H1 (cell line): ENCODE measurements at regions not wholly inside any gene's neighbourhood (a gene's known extent, or its start where the extent isn't known, plus 50 kb on each side); places are given as distances from the start of the nearest gene placed in this dataset.

Source experiments
- CTCF ChIA-PET: fragments of 300-600 bp; sonication (Branson Sonifier 250); formaldehyde crosslinking; loops from one replicate; lab custom pipeline; 2021; ENCODE audit not compliant: partially characterized antibody; lab: Charles Lee
- POLR2A ChIA-PET: fragments of 300-600 bp; sonication (Branson Sonifier 250); formaldehyde crosslinking; loops from one replicate; lab custom pipeline; 2021; ENCODE audit warnings: inconsistent platforms; ENCODE audit not compliant: partially characterized antibody; lab: Charles Lee
- DNase-seq, 2 experiments: peaks; one replicate each; pipeline versions ENCODE4 v3.0.0 to v3.0.0-alpha.2; 2010 to 2022; ENCODE audit warnings: low spot score in 2 of 2, low read depth in 1 of 2, mixed read lengths in 1 of 2
- FAIRE-seq: peaks from 2 replicates; lab custom pipeline; 2011; peaks lifted over from hg19 to GRCh38; lab: Jason Lieb, UNC
- H2AFZ ChIP-seq: 2 replicates; pipeline ENCODE4 v1.8.1; 2012; ENCODE audit warnings: low read length, inconsistent platforms
- H2AK5ac ChIP-seq: 2 replicates; pipeline ENCODE4 v1.6.1; 2013; ENCODE audit warnings: low read depth, low read length
- H2BK120ac ChIP-seq: replicated peaks from 2 replicates; pipeline ENCODE3; 2013; ENCODE audit warnings: low read depth, low read length, inconsistent platforms
- H2BK12ac ChIP-seq: 2 replicates; pipeline ENCODE4 v1.6.1; 2013; ENCODE audit warnings: low read depth, low read length
- H2BK15ac ChIP-seq: 2 replicates; pipeline ENCODE4 v1.6.1; 2013; ENCODE audit warnings: low read length
- H2BK20ac ChIP-seq: 2 replicates; pipeline ENCODE4 v1.6.1; 2013; ENCODE audit warnings: low read length
- H2BK5ac ChIP-seq: 2 replicates; pipeline ENCODE4 v1.6.1; 2013; ENCODE audit warnings: low read depth, low read length
- H3K14ac ChIP-seq: 2 replicates; pipeline ENCODE4 v1.6.1; 2013; ENCODE audit warnings: inconsistent platforms; ENCODE audit not compliant: insufficient read length
- H3K18ac ChIP-seq: 2 replicates; pipeline ENCODE4 v1.6.1; 2013; ENCODE audit warnings: low read length; ENCODE audit errors: extremely low read depth
- H3K23ac ChIP-seq: 2 replicates; pipeline ENCODE4 v1.6.1; 2013; ENCODE audit warnings: inconsistent platforms; ENCODE audit not compliant: insufficient read length
- H3K23me2 ChIP-seq: 2 replicates; pipeline ENCODE4 v1.6.1; 2013; ENCODE audit warnings: low read depth, low read length
- H3K27ac ChIP-seq: 2 replicates; pipeline ENCODE4 v1.6.1; 2011; ENCODE audit warnings: low read depth, low read length, inconsistent platforms
- H3K27me3 ChIP-seq, 4 experiments: replicated peaks in 1 of 4; 1 replicate in 1 of 4; 2 replicates in 3 of 4; pipeline versions ENCODE4 v1.6.1 to v1.8.1; 2011 to 2013; ENCODE audit warnings: low read length in 3 of 4, mild to moderate bottlenecking in 3 of 4, inconsistent platforms in 2 of 4, mixed read lengths in 2 of 4, moderate library complexity in 1 of 4; ENCODE audit not compliant: control insufficient read depth in 3 of 4, insufficient read depth in 3 of 4; ENCODE audit errors: extremely low read depth in 1 of 4
- H3K36me3 ChIP-seq, 4 experiments: 2 replicates each; pipeline versions ENCODE4 v1.6.1 to v1.8.1; 2011 to 2013; ENCODE audit warnings: mild to moderate bottlenecking in 4 of 4, low read length in 3 of 4, moderate library complexity in 2 of 4, control low read depth in 1 of 4, inconsistent platforms in 1 of 4; ENCODE audit not compliant: insufficient read depth in 4 of 4, control insufficient read depth in 2 of 4
- H3K4ac ChIP-seq: replicated peaks from 2 replicates; pipeline ENCODE3; 2013; ENCODE audit warnings: low read length, low read depth, mixed read lengths, inconsistent platforms; ENCODE audit not compliant: insufficient read length
- H3K4me1 ChIP-seq, 4 experiments: replicated peaks in 1 of 4; 1 replicate in 1 of 4; 2 replicates in 3 of 4; pipeline versions ENCODE4 v1.6.1 to v1.8.1; 2011 to 2013; ENCODE audit warnings: low read length in 3 of 4, inconsistent platforms in 2 of 4, mixed read lengths in 1 of 4; ENCODE audit not compliant: insufficient read depth in 4 of 4, control insufficient read depth in 3 of 4
- H3K4me2 ChIP-seq, 2 experiments: 2 replicates each; pipeline versions ENCODE4 v1.6.1 to v1.8.1; 2011 to 2013; ENCODE audit warnings: low read depth in 2 of 2, low read length in 2 of 2, control low read depth in 1 of 2, inconsistent platforms in 1 of 2, mild to moderate bottlenecking in 1 of 2; ENCODE audit not compliant: insufficient read depth in 1 of 2
- H3K4me3 ChIP-seq, 4 experiments: fragments of 200-600, 300-600 bp in 1 of 4; sonication (generic), shearing (Covaris generic), sonication (Bioruptor Twin) in 1 of 4; 2 replicates each; pipeline versions ENCODE4 v1.5.1 to v1.8.1; 2011 to 2016; ENCODE audit warnings: low read length in 4 of 4, low read depth in 3 of 4, control low read depth in 2 of 4, inconsistent platforms in 2 of 4, mild to moderate bottlenecking in 2 of 4, mixed read lengths in 1 of 4, moderate library complexity in 1 of 4; ENCODE audit not compliant: insufficient read depth in 2 of 4; ENCODE audit errors: extremely low read depth in 1 of 4
- H3K56ac ChIP-seq: replicated peaks from 2 replicates; pipeline ENCODE3; 2013; ENCODE audit warnings: low read depth, mild to moderate bottlenecking, mixed read lengths, low read length, inconsistent platforms; ENCODE audit not compliant: insufficient read length
- H3K79me1 ChIP-seq: 2 replicates; pipeline ENCODE4 v1.6.1; 2013; ENCODE audit warnings: low read depth, low read length, control low read depth
- H3K79me2 ChIP-seq, 2 experiments: 2 replicates each; pipeline versions ENCODE4 v1.6.1 to v1.8.1; 2012 to 2013; ENCODE audit warnings: low read length in 2 of 2, mild to moderate bottlenecking in 2 of 2, inconsistent platforms in 1 of 2; ENCODE audit not compliant: insufficient read depth in 2 of 2, control insufficient read depth in 1 of 2
- H3K9ac ChIP-seq, 4 experiments: replicated peaks in 1 of 4; 1 replicate in 1 of 4; 2 replicates in 3 of 4; pipeline versions ENCODE4 v1.6.1 to v1.8.1; 2011 to 2013; ENCODE audit warnings: low read depth in 3 of 4, low read length in 3 of 4, control low read depth in 2 of 4, mild to moderate bottlenecking in 2 of 4, moderate library complexity in 2 of 4, inconsistent platforms in 1 of 4; ENCODE audit errors: extremely low read depth in 1 of 4
- H3K9me3 ChIP-seq, 2 experiments: 2 replicates each; pipeline versions ENCODE4 v1.6.1 to v1.8.1; 2012 to 2013; ENCODE audit warnings: mild to moderate bottlenecking in 2 of 2, moderate library complexity in 2 of 2, control low read depth in 1 of 2, inconsistent platforms in 1 of 2, low read depth in 1 of 2, low read length in 1 of 2, mixed read lengths in 1 of 2; ENCODE audit not compliant: insufficient read depth in 2 of 2
- H4K20me1 ChIP-seq, 2 experiments: replicated peaks in 1 of 2; 2 replicates each; pipeline versions ENCODE3 to v1.8.1; 2011 to 2013; ENCODE audit warnings: inconsistent platforms in 2 of 2, low read length in 2 of 2, mild to moderate bottlenecking in 1 of 2; ENCODE audit not compliant: insufficient read depth in 2 of 2, control insufficient read depth in 1 of 2
- H4K5ac ChIP-seq: 2 replicates; pipeline ENCODE4 v1.6.1; 2013; ENCODE audit warnings: low read length, low read depth, mixed read lengths, inconsistent platforms; ENCODE audit not compliant: insufficient read length
- H4K8ac ChIP-seq: 2 replicates; pipeline ENCODE4 v1.8.0; 2013; ENCODE audit warnings: mild to moderate bottlenecking, moderate library complexity, low read length, inconsistent platforms; ENCODE audit not compliant: insufficient read depth; ENCODE audit errors: extremely low read depth
- H4K91ac ChIP-seq: replicated peaks from 2 replicates; pipeline ENCODE3; 2013; ENCODE audit warnings: low read length, mixed read lengths, inconsistent platforms; ENCODE audit not compliant: insufficient read length
- HDAC6 ChIP-seq: IDR thresholded peaks from one replicate; pipeline ENCODE4 v1.7.1; 2012; ENCODE audit warnings: low read depth, mild to moderate bottlenecking, inconsistent platforms, low read length, moderate library complexity
- JUND ChIP-seq: IDR thresholded peaks from 2 replicates; pipeline ENCODE4 v1.6.1; 2011; ENCODE audit warnings: mild to moderate bottlenecking, improper control_type of control experiment, low read length
- POU5F1 ChIP-seq: IDR thresholded peaks from 2 replicates; pipeline ENCODE4 v1.6.1; 2011; ENCODE audit warnings: low read depth, mild to moderate bottlenecking, low read length, moderate library complexity
- RXRA ChIP-seq: IDR thresholded peaks from 2 replicates; pipeline ENCODE4 v1.6.1; 2011; ENCODE audit warnings: low read depth, mild to moderate bottlenecking, low read length, moderate library complexity; ENCODE audit not compliant: insufficient read depth
- SRF ChIP-seq: IDR thresholded peaks from 2 replicates; pipeline ENCODE4 v1.6.1; 2011; ENCODE audit warnings: mild to moderate bottlenecking, low read depth, low read length, moderate library complexity
- TF ChIP-seq, protein P1 (sequence below): IDR thresholded peaks from 2 replicates; pipeline ENCODE4 v1.6.1; 2012; ENCODE audit warnings: inconsistent platforms

DNA sequence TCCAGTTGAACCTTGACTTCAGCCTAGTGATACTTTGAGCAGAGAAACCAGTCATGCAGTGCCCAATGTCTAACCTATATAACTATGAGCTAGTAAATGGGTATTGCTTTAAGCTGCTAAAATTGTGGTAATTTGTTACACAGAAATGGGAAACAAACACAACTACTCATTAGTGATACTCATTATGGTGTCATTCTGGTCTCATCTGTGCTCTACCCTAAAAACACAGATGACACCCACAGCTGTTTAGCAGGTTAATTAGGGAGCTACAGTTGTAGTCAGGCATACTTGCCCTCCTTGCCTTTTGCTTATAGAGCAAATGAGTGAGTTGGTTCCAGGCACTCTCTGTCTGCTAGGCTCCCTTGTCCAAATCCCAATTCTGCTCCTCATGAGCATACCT, 50.0 kb upstream of the ATF7IP start:
- Histone ChIP-seq H3K56ac (no peak overlapping the region), H3K9me3 (no peaks in the 10 kb centered on the region), H2AFZ (no peak overlapping the region), H3K4me2 (no peak overlapping the region), H2BK120ac (no peak overlapping the region), H4K8ac (no peak overlapping the region), H2BK5ac (no peak overlapping the region), H3K27ac (no peak overlapping the region), H3K23me2 (no peaks in the 10 kb centered on the region), H3K23ac (no peak overlapping the region), H2BK15ac (no peak overlapping the region), H3K18ac (no peak overlapping the region), H2AK5ac (no peak overlapping the region), H3K14ac (no peak overlapping the region), H3K4ac (no peak overlapping the region), H3K9ac (no peak overlapping the region), H4K91ac (no peak overlapping the region), H3K36me3 (no peaks in the 10 kb centered on the region), H3K4me1 (no peaks in the 10 kb centered on the region), H3K4me3 (no peak overlapping the region), H3K27me3 (no peaks in the 10 kb centered on the region), H4K20me1 (no peaks in the 10 kb centered on the region), H3K79me1 (no peaks in the 10 kb centered on the region), H3K79me2 (no peaks in the 10 kb centered on the region), H2BK12ac (no peak overlapping the region), H2BK20ac (no peak overlapping the region), H4K5ac (no peak overlapping the region)
- TF ChIP-seq JUND (no peak), RXRA (no peak), SRF (no peak), POU5F1 (no peak), HDAC6 (no peak)
- TF ChIP-seq, protein P1, sequence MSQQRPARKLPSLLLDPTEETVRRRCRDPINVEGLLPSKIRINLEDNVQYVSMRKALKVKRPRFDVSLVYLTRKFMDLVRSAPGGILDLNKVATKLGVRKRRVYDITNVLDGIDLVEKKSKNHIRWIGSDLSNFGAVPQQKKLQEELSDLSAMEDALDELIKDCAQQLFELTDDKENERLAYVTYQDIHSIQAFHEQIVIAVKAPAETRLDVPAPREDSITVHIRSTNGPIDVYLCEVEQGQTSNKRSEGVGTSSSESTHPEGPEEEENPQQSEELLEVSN: no peak
- no peak for DNase-seq
- ChIA-PET CTCF (interaction anchor here (2.7 kb wide), 1 partner anchor 77 kb away, joined by 8 read pairs; no protein-coding TSS in a partner anchor), POLR2A (no interaction called here)
- no peak for FAIRE-seq
